DND-41 (cell line): ENCODE measurements at regions not wholly inside any gene's neighbourhood (a gene's known extent, or its start where the extent isn't known, plus 50 kb on each side); places are given as distances from the start of the nearest gene placed in this dataset.

Experiments used
- ATAC-seq: fragments of 200-7000 bp; cut with Tn5 transposase; 3 replicates; pipeline ENCODE4 v1.9.1; 2021; ENCODE audit warnings: low read depth; ENCODE audit not compliant: insufficient read depth
- DNase-seq: peaks from one replicate; pipeline ENCODE4 v3.0.0-alpha.2; 2020
- H2AFZ ChIP-seq: 2 replicates; pipeline ENCODE4 v1.6.0; 2012; ENCODE audit warnings: low read depth, low read length
- H3K27ac ChIP-seq: 2 replicates; pipeline ENCODE4 v1.5.1; 2012; ENCODE audit warnings: low read length, inconsistent platforms
- H3K27me3 ChIP-seq: fragments of 200-600 bp; sonication (generic); 2 replicates; pipeline ENCODE4 v1.6.0; 2012; ENCODE audit warnings: low read length, mild to moderate bottlenecking, inconsistent platforms; ENCODE audit not compliant: insufficient read depth, poor library complexity
- H3K36me3 ChIP-seq: 2 replicates; pipeline ENCODE4 v1.5.1; 2012; ENCODE audit warnings: low read length, inconsistent platforms; ENCODE audit not compliant: insufficient read depth
- H3K4me1 ChIP-seq: 2 replicates; pipeline ENCODE4 v1.5.1; 2012; ENCODE audit warnings: mild to moderate bottlenecking, low read length; ENCODE audit not compliant: insufficient read depth
- H3K4me2 ChIP-seq: 2 replicates; pipeline ENCODE4 v1.6.0; 2012; ENCODE audit warnings: mild to moderate bottlenecking, moderate library complexity, low read length, inconsistent platforms; ENCODE audit not compliant: insufficient read depth
- H3K4me3 ChIP-seq, 2 experiments: fragments of 200-600 bp in 1 of 2; shearing (Covaris generic) in 1 of 2; 2 replicates each; pipeline ENCODE4 v1.5.1; 2012 to 2016; ENCODE audit warnings: inconsistent platforms in 2 of 2, low read length in 2 of 2, mild to moderate bottlenecking in 2 of 2, low read depth in 1 of 2, moderate library complexity in 1 of 2
- H3K79me2 ChIP-seq: 2 replicates; pipeline ENCODE4 v1.6.0; 2012; ENCODE audit warnings: low read length, inconsistent platforms; ENCODE audit not compliant: insufficient read depth
- H3K9ac ChIP-seq: 2 replicates; pipeline ENCODE4 v1.6.0; 2012; ENCODE audit warnings: low read depth, mild to moderate bottlenecking, inconsistent platforms, low read length, moderate library complexity
- H3K9me3 ChIP-seq: 2 replicates; pipeline ENCODE4 v1.5.1; 2012; ENCODE audit warnings: low read length, moderate library complexity, mild to moderate bottlenecking, inconsistent platforms; ENCODE audit not compliant: insufficient read depth, severe bottlenecking
- H4K20me1 ChIP-seq: 2 replicates; pipeline ENCODE4 v1.6.0; 2012; ENCODE audit warnings: low read length; ENCODE audit not compliant: insufficient read depth
- EZH2 ChIP-seq: IDR thresholded peaks from 3 replicates; pipeline ENCODE4 v1.6.1; 2012; ENCODE audit warnings: borderline replicate concordance, low read depth, mild to moderate bottlenecking, moderate library complexity, low read length, inconsistent platforms; ENCODE audit not compliant: severe bottlenecking
- TF ChIP-seq, protein P1 (sequence below): IDR thresholded peaks from 2 replicates; pipeline ENCODE4 v1.5.1; 2012; ENCODE audit warnings: borderline replicate concordance, low read length, moderate library complexity, mild to moderate bottlenecking; ENCODE audit not compliant: poor library complexity, severe bottlenecking; ENCODE audit errors: extremely low read depth

GRCh38 chr3:167078070-167078622 is 302.0 kb downstream of the ZBBX start:
- Histone ChIP-seq H3K36me3 (no peaks in the 10 kb centered on the region), H4K20me1 (no peaks in the 10 kb centered on the region), H3K4me2 (no peak overlapping the region), H3K9ac (no peak overlapping the region), H3K9me3 (no peaks in the 10 kb centered on the region), H3K79me2 (no peaks in the 10 kb centered on the region), H3K27ac (no peak overlapping the region), H2AFZ (no peak overlapping the region), H3K4me1 (no peaks in the 10 kb centered on the region), H3K27me3 (no peaks in the 10 kb centered on the region), H3K4me3 (0 out of 4 replicates have a peak overlapping the region, but pooled peaks of 1 of the 2 experiments have one; percentile 7)
- peak; percentile 42; the same call in 1 of the 3 replicates for ATAC-seq
- no peak for TF ChIP-seq EZH2
- TF ChIP-seq, protein P1, sequence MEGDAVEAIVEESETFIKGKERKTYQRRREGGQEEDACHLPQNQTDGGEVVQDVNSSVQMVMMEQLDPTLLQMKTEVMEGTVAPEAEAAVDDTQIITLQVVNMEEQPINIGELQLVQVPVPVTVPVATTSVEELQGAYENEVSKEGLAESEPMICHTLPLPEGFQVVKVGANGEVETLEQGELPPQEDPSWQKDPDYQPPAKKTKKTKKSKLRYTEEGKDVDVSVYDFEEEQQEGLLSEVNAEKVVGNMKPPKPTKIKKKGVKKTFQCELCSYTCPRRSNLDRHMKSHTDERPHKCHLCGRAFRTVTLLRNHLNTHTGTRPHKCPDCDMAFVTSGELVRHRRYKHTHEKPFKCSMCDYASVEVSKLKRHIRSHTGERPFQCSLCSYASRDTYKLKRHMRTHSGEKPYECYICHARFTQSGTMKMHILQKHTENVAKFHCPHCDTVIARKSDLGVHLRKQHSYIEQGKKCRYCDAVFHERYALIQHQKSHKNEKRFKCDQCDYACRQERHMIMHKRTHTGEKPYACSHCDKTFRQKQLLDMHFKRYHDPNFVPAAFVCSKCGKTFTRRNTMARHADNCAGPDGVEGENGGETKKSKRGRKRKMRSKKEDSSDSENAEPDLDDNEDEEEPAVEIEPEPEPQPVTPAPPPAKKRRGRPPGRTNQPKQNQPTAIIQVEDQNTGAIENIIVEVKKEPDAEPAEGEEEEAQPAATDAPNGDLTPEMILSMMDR, result no peak
- DNase-seq, result no peak

DNA sequence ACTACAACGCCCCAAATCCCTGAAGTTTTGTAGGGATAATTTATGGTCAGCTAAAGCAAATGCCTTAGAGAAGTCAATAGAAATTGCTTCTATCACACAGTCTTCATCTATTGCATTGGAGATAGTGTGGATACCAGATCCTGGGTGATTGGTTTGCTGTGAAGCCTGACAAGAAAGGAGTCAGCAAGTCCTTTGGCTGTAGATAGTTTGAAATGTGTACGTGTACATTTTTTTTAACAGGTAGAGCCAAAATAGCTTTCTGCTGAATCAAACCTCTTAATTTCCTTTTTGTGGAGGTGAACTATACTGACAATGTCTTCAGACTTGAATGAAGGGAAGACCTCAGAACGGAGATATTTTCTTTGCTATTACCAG is 312.3 kb downstream of the ZBBX start:
- H3K9ac ChIP-seq, result no peak overlapping the region
- no peak overlapping the region for H3K27ac ChIP-seq
- no peak overlapping the region for H3K4me2 ChIP-seq
- no peaks in the 10 kb centered on the region for H3K79me2 ChIP-seq
- no peaks in the 10 kb centered on the region for H4K20me1 ChIP-seq
- no peaks in the 10 kb centered on the region for H3K27me3 ChIP-seq
- TF ChIP-seq, protein P1, result no peak
- TF ChIP-seq EZH2, result no peak
- H3K4me1 ChIP-seq, result no peaks in the 10 kb centered on the region
- H3K9me3 ChIP-seq, result no peaks in the 10 kb centered on the region
- H3K36me3 ChIP-seq, result no peaks in the 10 kb centered on the region
- no peak overlapping the region for H3K4me3 ChIP-seq
- H2AFZ ChIP-seq, result no peak overlapping the region
- ATAC-seq, result no peak
- DNase-seq, result no peak

GRCh38 chr3:167066977-167067786 is 312.9 kb downstream of the ZBBX start:
- H2AFZ ChIP-seq, result no peak overlapping the region
- H3K27me3 ChIP-seq, result no peaks in the 10 kb centered on the region
- no peaks in the 10 kb centered on the region for H3K79me2 ChIP-seq
- no peaks in the 10 kb centered on the region for H3K36me3 ChIP-seq
- H3K4me1 ChIP-seq, result no peaks in the 10 kb centered on the region
- H3K9ac ChIP-seq, result no peak overlapping the region
- no peaks in the 10 kb centered on the region for H4K20me1 ChIP-seq
- no peak for ATAC-seq
- no peak overlapping the region for H3K27ac ChIP-seq
- no peak for DNase-seq
- no peak for TF ChIP-seq EZH2
- TF ChIP-seq, protein P1, result no peak
- no peak overlapping the region for H3K4me2 ChIP-seq
- no peak overlapping the region for H3K4me3 ChIP-seq
- H3K9me3 ChIP-seq, result no peaks in the 10 kb centered on the region
